GM12892 (cell line): ENCODE measurements at regions not wholly inside any gene's neighbourhood (a gene's known extent, or its start where the extent isn't known, plus 50 kb on each side); places are given as distances from the start of the nearest gene placed in this dataset.

Experiments used
- POLR2A ChIP-seq: IDR thresholded peaks from 2 replicates; pipeline ENCODE4 v1.6.1; 2011; ENCODE audit warnings: low read depth, low read length, control low read depth
- POLR2AphosphoS5 ChIP-seq: IDR thresholded peaks from 2 replicates; pipeline ENCODE4 v1.6.1; 2011; ENCODE audit warnings: low read depth, low read length, control low read depth
- TAF1 ChIP-seq: IDR thresholded peaks from 2 replicates; pipeline ENCODE4 v1.6.1; 2011; ENCODE audit warnings: low read depth, mild to moderate bottlenecking, control low read depth, low read length, borderline replicate concordance

DNA sequence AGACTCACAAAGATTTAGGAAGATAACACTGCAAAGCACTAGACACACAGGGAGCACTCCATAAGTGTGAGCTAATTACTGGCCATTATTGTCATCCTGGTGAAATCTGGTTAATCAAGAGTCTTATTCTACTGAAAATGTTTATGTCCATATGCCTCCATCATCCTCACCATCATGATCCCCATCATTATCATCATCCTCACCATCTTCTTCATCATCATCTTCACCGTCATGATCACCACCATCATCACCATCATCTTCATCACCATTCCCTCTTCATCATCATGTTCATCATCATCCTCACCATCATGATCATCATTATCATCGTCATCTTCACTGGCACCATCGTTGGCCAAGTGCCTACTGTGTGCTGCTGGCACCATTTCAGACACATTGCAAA is 76.3 kb upstream of the CARD11 start:
- TF ChIP-seq POLR2A (no peak), POLR2AphosphoS5 (no peak), TAF1 (no peak)
